Fibroblast of pulmonary artery (primary cell): ENCODE measurements at regions not wholly inside any gene's neighbourhood (a gene's known extent, or its start where the extent isn't known, plus 50 kb on each side); places are given as distances from the start of the nearest gene placed in this dataset.

Source experiments
- DNase-seq: peaks from one replicate; pipeline ENCODE4 v3.0.0-alpha.2; 2010; ENCODE audit warnings: low read depth
- H3K4me3 ChIP-seq: replicated peaks from 2 replicates; pipeline ENCODE4 v1.5.1; 2011; ENCODE audit warnings: low read depth, mild to moderate bottlenecking, control low read depth, low read length, moderate library complexity
- CTCF ChIP-seq: IDR thresholded peaks from 2 replicates; pipeline ENCODE4 v1.5.1; 2011; ENCODE audit warnings: mild to moderate bottlenecking, control low read depth, low read length, inconsistent platforms; ENCODE audit errors: missing control alignments

GRCh38 chr4:138007572-138007971, 234.6 kb downstream of the SLC7A11 start:
- TF ChIP-seq CTCF: peak; percentile 42
- no peak overlapping the region for H3K4me3 ChIP-seq
- DNase-seq: peak; percentile 15

- no peak for TF ChIP-seq CTCF
- DNase-seq: no peak
- H3K4me3 ChIP-seq: no peak overlapping the region
Observed at GRCh38 chr4:138005486-138005885, 236.7 kb downstream of the SLC7A11 start.

GRCh38 chr4:138003248-138003647, 238.9 kb downstream of the SLC7A11 start:
- DNase-seq: no peak
- TF ChIP-seq CTCF: no peak
- H3K4me3 ChIP-seq: no peak overlapping the region

GRCh38 chr4:137998666-137999429, 243.3 kb downstream of the SLC7A11 start:
- peak; percentile 39 for DNase-seq
- no peak for TF ChIP-seq CTCF
- H3K4me3 ChIP-seq: no peak overlapping the region

GRCh38 chr4:137997496-137997895, 244.7 kb downstream of the SLC7A11 start:
- no peak overlapping the region for H3K4me3 ChIP-seq
- DNase-seq: no peak
- TF ChIP-seq CTCF: no peak

GRCh38 chr4:137994853-137995252, 247.3 kb downstream of the SLC7A11 start:
- TF ChIP-seq CTCF: no peak
- peak; percentile 6 for DNase-seq
- H3K4me3 ChIP-seq: no peak overlapping the region

- DNase-seq: no peak
- no peak overlapping the region for H3K4me3 ChIP-seq
- TF ChIP-seq CTCF: no peak
Observed at GRCh38 chr4:137993232-137993631, 248.9 kb downstream of the SLC7A11 start.
